ENCODE measurements at regions not wholly inside any gene's neighbourhood (a gene's known extent, or its start where the extent isn't known, plus 50 kb on each side); places are given as distances from the start of the nearest gene placed in this dataset.

- TF ChIP-seq CTCF (IDR thresholded peaks at IDR 0.05; ENCODE audit: low read length) (no peak), EZH2 (IDR thresholded peaks at IDR 0.05; ENCODE audit: borderline replicate concordance, low read length) (no peak)
These were observed 103.5 kb downstream of the SMIM20 start for GRCh38 chr4:26017531-26017930.

Measured in OCI-LY1 (cell line).